ENCODE measurements at regions not wholly inside any gene's neighbourhood (a gene's known extent, or its start where the extent isn't known, plus 50 kb on each side); places are given as distances from the start of the nearest gene placed in this dataset.
"Not testable (repeated sequence)": the region's sequence is repeated elsewhere in the genome, so short reads cannot be mapped to it uniquely, and the experiment has no call there.

- no peaks in the 10 kb centered on the region for H3K4me1 ChIP-seq (replicated peaks in 1 of 2)
- WGBS, 4 donors, result 72 to 84% (median 77%) methylated on average over 1 of the region's 1 CpG
- H3K27ac ChIP-seq, result no peak overlapping the region
- DNase-seq, result no peak
- no peaks in the 10 kb centered on the region for H3K36me3 ChIP-seq (replicated peaks in 1 of 2)
- intact Hi-C loops (cut with DNase I), result no loop called here
- H3K4me3 ChIP-seq, result no peak overlapping the region
- no peaks in the 10 kb centered on the region for H3K9me3 ChIP-seq (replicated peaks in 1 of 3)
- H3K27me3 ChIP-seq, result no peaks in the 10 kb centered on the region
- TF ChIP-seq CTCF (IDR thresholded peaks at IDR 0.05) (no peak), POLR2A (IDR thresholded peaks at IDR 0.05) (no peak)
Measured at GRCh38 chr3:158953131-158953530, 151.3 kb downstream of the MFSD1 start.

- no peaks in the 10 kb centered on the region for H3K36me3 ChIP-seq (replicated peaks in 1 of 2)
- no peak for DNase-seq
- no peaks in the 10 kb centered on the region for H3K27me3 ChIP-seq
- no peak overlapping the region for H3K4me3 ChIP-seq
- no peak overlapping the region for H3K27ac ChIP-seq
- H3K9me3 ChIP-seq (replicated peaks in 1 of 3), result no peaks in the 10 kb centered on the region
- no peaks in the 10 kb centered on the region for H3K4me1 ChIP-seq (replicated peaks in 1 of 2)
- intact Hi-C loops (cut with DNase I), result no loop called here
- TF ChIP-seq POLR2A (IDR thresholded peaks at IDR 0.05), result no peak
- no peak for TF ChIP-seq CTCF (IDR thresholded peaks at IDR 0.05)
- 59 to 73% (median 69%) methylated on average over 2 of the region's 2 CpGs for WGBS, 4 donors
Measured at GRCh38 chr3:158954420-158954819, 152.6 kb downstream of the MFSD1 start.

- intact Hi-C loops (cut with DNase I); DNase-seq; H3K27me3 ChIP-seq; H3K4me1 ChIP-seq (replicated peaks in 1 of 2); H3K36me3 ChIP-seq (replicated peaks in 1 of 2); H3K4me3 ChIP-seq; H3K9me3 ChIP-seq (replicated peaks in 1 of 3); H3K27ac ChIP-seq: not testable (repeated sequence)
- no CpG with 5 or more reads among the region's 1 CpG for WGBS, 4 donors
Measured at GRCh38 chr3:158957777-158958176, 155.9 kb downstream of the MFSD1 start.

- no peak for DNase-seq
- 81 to 89% (median 85%) methylated on average over 2 of the region's 2 CpGs for WGBS, 4 donors
- Histone ChIP-seq H3K27me3 (no peaks in the 10 kb centered on the region), H3K4me3 (no peak overlapping the region), H3K4me1 (replicated peaks in 1 of 2) (no peaks in the 10 kb centered on the region), H3K36me3 (replicated peaks in 1 of 2) (no peaks in the 10 kb centered on the region), H3K27ac (no peak overlapping the region), H3K9me3 (replicated peaks in 1 of 3) (no peaks in the 10 kb centered on the region)
- intact Hi-C loops (cut with DNase I), result no loop called here
- TF ChIP-seq CTCF (IDR thresholded peaks at IDR 0.05) (no peak), POLR2A (IDR thresholded peaks at IDR 0.05) (no peak)
Measured at GRCh38 chr3:158958873-158959272, 157.0 kb downstream of the MFSD1 start.

GRCh38 chr3:158961471-158961870 lies 159.6 kb downstream of the MFSD1 start:
- Histone ChIP-seq H3K9me3 (replicated peaks in 1 of 3) (no peaks in the 10 kb centered on the region), H3K27ac (no peak overlapping the region), H3K4me3 (no peak overlapping the region), H3K36me3 (replicated peaks in 1 of 2) (no peaks in the 10 kb centered on the region), H3K27me3 (no peaks in the 10 kb centered on the region), H3K4me1 (replicated peaks in 1 of 2) (no peaks in the 10 kb centered on the region)
- DNase-seq, result no peak
- no peak for TF ChIP-seq POLR2A (IDR thresholded peaks at IDR 0.05)
- no peak for TF ChIP-seq CTCF (IDR thresholded peaks at IDR 0.05)
- WGBS, 4 donors, result 47 to 54% (median 54%) methylated on average over 4 of the region's 4 CpGs
- intact Hi-C loops (cut with DNase I), result no loop called here

All from adrenal gland (tissue), 9 donors.